ENCODE measurements at regions not wholly inside any gene's neighbourhood (a gene's known extent, or its start where the extent isn't known, plus 50 kb on each side); places are given as distances from the start of the nearest gene placed in this dataset.

DNA sequence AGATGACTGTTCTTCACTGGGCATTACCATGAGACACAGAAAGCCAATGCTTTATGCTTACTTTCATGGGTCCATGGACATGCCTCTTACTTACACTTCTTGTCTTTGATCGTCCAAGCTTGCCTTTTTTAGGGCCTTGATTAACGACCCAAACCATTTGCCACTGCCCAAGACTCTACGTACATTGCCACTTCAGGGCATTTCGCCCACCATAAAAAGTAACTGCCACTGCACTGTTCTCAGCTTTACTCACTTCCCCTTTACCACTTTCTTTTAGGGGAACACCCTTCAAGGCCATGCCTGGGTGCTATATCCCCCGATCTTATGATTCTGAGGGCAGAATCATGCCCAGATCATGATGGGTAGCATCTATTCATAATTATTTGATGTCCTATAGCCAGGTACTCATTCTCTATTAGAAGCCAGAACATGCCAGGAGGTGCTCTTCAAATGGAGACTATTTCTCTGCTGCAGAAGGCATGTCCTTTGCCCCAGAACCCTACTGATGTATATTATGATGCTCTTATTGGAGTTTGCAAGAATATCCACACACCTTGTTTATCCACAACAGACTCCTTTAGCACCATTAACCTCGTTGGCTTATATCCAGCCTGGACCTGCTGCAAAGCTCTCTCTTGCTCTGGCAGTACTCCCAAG lies 64.1 kb upstream of the RAD23B start:
- Histone ChIP-seq H3K27me3 (ENCODE audit: control insufficient read depth, insufficient read depth, low read length) (no peaks in the 10 kb centered on the region), H3K4me3 (ENCODE audit: low read length) (no peak overlapping the region), H3K27ac (ENCODE audit: low read length) (no peak overlapping the region), H3K9me3 (ENCODE audit: control insufficient read depth, low read depth, low read length) (no peaks in the 10 kb centered on the region), H3K36me3 (ENCODE audit: control insufficient read depth, insufficient read depth, low read length) (no peaks in the 10 kb centered on the region), H3K4me1 (ENCODE audit: control insufficient read depth, insufficient read depth, low read length) (peaks cover 7% of the 10 kb centered on the region)
- DNase-seq: no peak
- WGBS (ENCODE audit: insufficient coverage, low lambda C conversion rate): 92% methylated on average over 5 of the region's 6 CpGs

GRCh38 chr9:107219486-107220077 lies 63.5 kb upstream of the RAD23B start:
- Histone ChIP-seq H3K4me3 (ENCODE audit: low read length) (no peak overlapping the region), H3K9me3 (ENCODE audit: control insufficient read depth, low read depth, low read length) (no peaks in the 10 kb centered on the region), H3K27ac (ENCODE audit: low read length) (no peak overlapping the region), H3K27me3 (ENCODE audit: control insufficient read depth, insufficient read depth, low read length) (no peaks in the 10 kb centered on the region), H3K4me1 (ENCODE audit: control insufficient read depth, insufficient read depth, low read length) (peaks cover 7% of the 10 kb centered on the region), H3K36me3 (ENCODE audit: control insufficient read depth, insufficient read depth, low read length) (no peaks in the 10 kb centered on the region)
- DNase-seq: no peak
- WGBS (ENCODE audit: insufficient coverage, low lambda C conversion rate): no CpG with 5 or more reads among the region's 4 CpGs

- no peaks in the 10 kb centered on the region for H3K36me3 ChIP-seq (ENCODE audit: control insufficient read depth, insufficient read depth, low read length)
- H3K27me3 ChIP-seq (ENCODE audit: control insufficient read depth, insufficient read depth, low read length): no peaks in the 10 kb centered on the region
- peaks cover 7% of the 10 kb centered on the region for H3K4me1 ChIP-seq (ENCODE audit: control insufficient read depth, insufficient read depth, low read length)
- H3K9me3 ChIP-seq (ENCODE audit: control insufficient read depth, low read depth, low read length): no peaks in the 10 kb centered on the region
- peak in 1 of 2 donors; percentile 17 for DNase-seq
- no peak overlapping the region for H3K4me3 ChIP-seq (ENCODE audit: low read length)
- 0% methylated on average over 1 of the region's 2 CpGs for WGBS (ENCODE audit: insufficient coverage, low lambda C conversion rate)
- H3K27ac ChIP-seq (ENCODE audit: low read length): peak overlapping the region; percentile 31
Measured at GRCh38 chr9:107221321-107221720, 61.8 kb upstream of the RAD23B start.

DNA sequence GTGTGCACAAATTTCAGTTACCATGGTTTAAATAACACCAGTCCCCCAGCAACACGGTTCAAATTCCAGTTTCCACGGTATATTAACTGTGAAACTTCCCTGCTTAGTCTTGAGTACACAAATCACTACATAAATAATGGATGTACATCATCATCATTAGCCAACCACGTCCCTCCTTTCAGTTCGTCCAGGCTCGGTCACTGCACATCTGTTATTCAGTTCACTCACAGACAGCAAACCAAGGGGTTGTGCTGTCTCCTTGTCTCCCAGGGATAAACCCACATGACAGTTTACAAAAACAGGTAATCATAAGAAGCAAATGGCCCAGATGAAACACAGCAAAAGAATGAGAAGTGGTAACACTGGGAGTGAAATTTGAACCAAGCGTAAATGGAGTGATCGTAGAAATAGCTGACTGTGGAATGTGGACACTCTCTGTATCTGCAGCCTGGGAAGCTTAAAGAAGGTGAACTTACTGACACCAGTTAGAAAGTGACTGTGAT lies 61.0 kb upstream of the RAD23B start:
- Histone ChIP-seq H3K36me3 (ENCODE audit: control insufficient read depth, insufficient read depth, low read length) (no peaks in the 10 kb centered on the region), H3K27ac (ENCODE audit: low read length) (peak overlapping the region; percentile 66), H3K27me3 (ENCODE audit: control insufficient read depth, insufficient read depth, low read length) (no peaks in the 10 kb centered on the region), H3K4me3 (ENCODE audit: low read length) (peak overlapping the region; percentile 37), H3K4me1 (ENCODE audit: control insufficient read depth, insufficient read depth, low read length) (peaks cover 7% of the 10 kb centered on the region), H3K9me3 (ENCODE audit: control insufficient read depth, low read depth, low read length) (no peaks in the 10 kb centered on the region)
- 0% methylated on average over 1 of the region's 7 CpGs for WGBS (ENCODE audit: insufficient coverage, low lambda C conversion rate)
- peak; percentile 58 to 86 for DNase-seq

GRCh38 chr9:107223381-107223780 lies 59.7 kb upstream of the RAD23B start:
- DNase-seq: no peak
- H3K27ac ChIP-seq (ENCODE audit: low read length): no peak overlapping the region
- no peaks in the 10 kb centered on the region for H3K27me3 ChIP-seq (ENCODE audit: control insufficient read depth, insufficient read depth, low read length)
- H3K36me3 ChIP-seq (ENCODE audit: control insufficient read depth, insufficient read depth, low read length): no peaks in the 10 kb centered on the region
- H3K4me3 ChIP-seq (ENCODE audit: low read length): no peak overlapping the region
- 60% methylated on average over 1 of the region's 2 CpGs for WGBS (ENCODE audit: insufficient coverage, low lambda C conversion rate)
- H3K4me1 ChIP-seq (ENCODE audit: control insufficient read depth, insufficient read depth, low read length): peaks cover 11% of the 10 kb centered on the region
- no peaks in the 10 kb centered on the region for H3K9me3 ChIP-seq (ENCODE audit: control insufficient read depth, low read depth, low read length)

DNA sequence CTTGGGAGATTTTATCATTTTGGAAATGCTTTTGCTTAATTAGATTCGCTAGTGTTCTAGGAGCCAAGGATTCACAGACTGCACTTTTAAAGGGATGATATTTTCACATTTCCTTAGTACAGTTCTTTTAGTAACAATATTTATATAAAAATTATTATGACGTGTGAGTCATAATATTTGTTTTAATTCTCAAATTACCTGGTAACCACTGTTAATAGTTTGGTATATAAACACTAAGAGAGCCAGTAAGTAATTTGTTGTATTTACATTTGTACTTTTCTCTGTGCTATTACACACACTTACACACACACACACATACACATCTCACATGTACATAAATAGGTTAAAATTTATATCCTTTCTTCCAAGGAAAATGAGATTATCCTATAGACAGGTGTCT lies 58.8 kb upstream of the RAD23B start:
- Histone ChIP-seq H3K27ac (ENCODE audit: low read length) (no peak overlapping the region), H3K9me3 (ENCODE audit: control insufficient read depth, low read depth, low read length) (no peaks in the 10 kb centered on the region), H3K4me3 (ENCODE audit: low read length) (no peak overlapping the region), H3K27me3 (ENCODE audit: control insufficient read depth, insufficient read depth, low read length) (no peaks in the 10 kb centered on the region), H3K4me1 (ENCODE audit: control insufficient read depth, insufficient read depth, low read length) (peaks cover 11% of the 10 kb centered on the region), H3K36me3 (ENCODE audit: control insufficient read depth, insufficient read depth, low read length) (no peaks in the 10 kb centered on the region)
- 69% methylated on average over 2 of the region's 2 CpGs for WGBS (ENCODE audit: insufficient coverage, low lambda C conversion rate)
- DNase-seq: no peak

- no peak for DNase-seq
- Histone ChIP-seq H3K4me3 (ENCODE audit: low read length) (no peak overlapping the region), H3K4me1 (ENCODE audit: control insufficient read depth, insufficient read depth, low read length) (peaks cover 6% of the 10 kb centered on the region), H3K27me3 (ENCODE audit: control insufficient read depth, insufficient read depth, low read length) (no peaks in the 10 kb centered on the region), H3K36me3 (ENCODE audit: control insufficient read depth, insufficient read depth, low read length) (no peaks in the 10 kb centered on the region), H3K9me3 (ENCODE audit: control insufficient read depth, low read depth, low read length) (no peaks in the 10 kb centered on the region), H3K27ac (ENCODE audit: low read length) (no peak overlapping the region)
- no CpG with 5 or more reads among the region's 2 CpGs for WGBS (ENCODE audit: insufficient coverage, low lambda C conversion rate)
Measured at GRCh38 chr9:107226421-107226820, 56.7 kb upstream of the RAD23B start.

GRCh38 chr9:107227774-107228173 lies 55.3 kb upstream of the RAD23B start:
- DNase-seq: peak; percentile 56 to 88
- no peaks in the 10 kb centered on the region for H3K36me3 ChIP-seq (ENCODE audit: control insufficient read depth, insufficient read depth, low read length)
- peaks cover 5% of the 10 kb centered on the region for H3K4me1 ChIP-seq (ENCODE audit: control insufficient read depth, insufficient read depth, low read length)
- H3K27me3 ChIP-seq (ENCODE audit: control insufficient read depth, insufficient read depth, low read length): no peaks in the 10 kb centered on the region
- H3K4me3 ChIP-seq (ENCODE audit: low read length): no peak overlapping the region
- peak overlapping the region; percentile 52 for H3K27ac ChIP-seq (ENCODE audit: low read length)
- H3K9me3 ChIP-seq (ENCODE audit: control insufficient read depth, low read depth, low read length): no peaks in the 10 kb centered on the region
- no CpG with 5 or more reads among the region's 3 CpGs for WGBS (ENCODE audit: insufficient coverage, low lambda C conversion rate)

DNA sequence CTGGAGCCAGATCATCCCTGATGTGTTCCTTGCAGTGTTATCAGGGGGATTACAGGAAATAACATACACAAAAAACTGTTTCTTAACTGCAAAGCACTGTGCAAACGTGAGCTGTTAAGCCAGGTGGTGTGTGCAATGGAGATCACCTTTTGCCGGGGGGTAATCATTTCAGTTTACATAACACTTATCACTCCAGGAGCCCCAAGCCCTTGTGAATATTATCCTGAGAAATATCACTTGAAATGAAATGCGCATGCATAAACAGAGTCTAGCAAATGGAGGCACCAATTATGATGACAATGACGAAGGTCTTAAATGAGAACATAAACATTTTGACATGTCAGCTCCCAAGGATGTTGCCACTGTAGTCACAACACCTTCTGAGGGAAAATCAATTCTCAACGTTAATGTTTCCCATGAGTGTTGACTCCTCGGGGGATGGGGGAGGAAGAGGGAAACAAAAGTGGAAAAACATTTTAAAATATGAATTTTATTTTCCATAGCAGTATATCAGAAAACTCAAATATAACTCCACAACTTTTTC lies 54.5 kb upstream of the RAD23B start:
- WGBS (ENCODE audit: insufficient coverage, low lambda C conversion rate): 40% methylated on average over 1 of the region's 6 CpGs
- no peak for DNase-seq
- Histone ChIP-seq H3K36me3 (ENCODE audit: control insufficient read depth, insufficient read depth, low read length) (no peaks in the 10 kb centered on the region), H3K27me3 (ENCODE audit: control insufficient read depth, insufficient read depth, low read length) (no peaks in the 10 kb centered on the region), H3K27ac (ENCODE audit: low read length) (peak overlapping the region; percentile 52), H3K4me1 (ENCODE audit: control insufficient read depth, insufficient read depth, low read length) (peaks cover 5% of the 10 kb centered on the region), H3K4me3 (ENCODE audit: low read length) (no peak overlapping the region), H3K9me3 (ENCODE audit: control insufficient read depth, low read depth, low read length) (no peaks in the 10 kb centered on the region)

- Histone ChIP-seq H3K4me1 (ENCODE audit: control insufficient read depth, insufficient read depth, low read length) (peaks cover 5% of the 10 kb centered on the region), H3K27me3 (ENCODE audit: control insufficient read depth, insufficient read depth, low read length) (no peaks in the 10 kb centered on the region), H3K9me3 (ENCODE audit: control insufficient read depth, low read depth, low read length) (no peaks in the 10 kb centered on the region), H3K36me3 (ENCODE audit: control insufficient read depth, insufficient read depth, low read length) (no peaks in the 10 kb centered on the region), H3K27ac (ENCODE audit: low read length) (no peak overlapping the region), H3K4me3 (ENCODE audit: low read length) (no peak overlapping the region)
- 60% methylated on average over 1 of the region's 4 CpGs for WGBS (ENCODE audit: insufficient coverage, low lambda C conversion rate)
- DNase-seq: no peak
Measured at GRCh38 chr9:107229241-107229741, 53.8 kb upstream of the RAD23B start.
